Left colon (tissue), 2 donors: ENCODE measurements at regions not wholly inside any gene's neighbourhood (a gene's known extent, or its start where the extent isn't known, plus 50 kb on each side); places are given as distances from the start of the nearest gene placed in this dataset.
"Not testable (repeated sequence)": the region's sequence is repeated elsewhere in the genome, so short reads cannot be mapped to it uniquely, and the experiment has no call there.

Experiments used
- ATAC-seq: fragments of 200-7000 bp; cut with Tn5 transposase; one replicate; pipeline ENCODE4 v1.9.1; 2020; ENCODE audit warnings: mild to moderate bottlenecking, moderate library complexity
- DNase-seq, 2 donors: peaks; one replicate each; pipeline ENCODE4 v3.0.0-alpha.2; 2020
- intact Hi-C, 2 donors: fragments of 100-400 bp; cut with DNase I in 1 of 2; cut with micrococcal nuclease in 1 of 2; formaldehyde crosslinking; loops; one replicate each; pipeline versions ENCODE4 v1.11.2 to v1.14.0; 2022; cut with DNase I, micrococcal nuclease
- donor health status: DM: no; HTN: no; CAD: no.
- donor health status: DM: yes; HTN: yes; CAD: no.

DNA sequence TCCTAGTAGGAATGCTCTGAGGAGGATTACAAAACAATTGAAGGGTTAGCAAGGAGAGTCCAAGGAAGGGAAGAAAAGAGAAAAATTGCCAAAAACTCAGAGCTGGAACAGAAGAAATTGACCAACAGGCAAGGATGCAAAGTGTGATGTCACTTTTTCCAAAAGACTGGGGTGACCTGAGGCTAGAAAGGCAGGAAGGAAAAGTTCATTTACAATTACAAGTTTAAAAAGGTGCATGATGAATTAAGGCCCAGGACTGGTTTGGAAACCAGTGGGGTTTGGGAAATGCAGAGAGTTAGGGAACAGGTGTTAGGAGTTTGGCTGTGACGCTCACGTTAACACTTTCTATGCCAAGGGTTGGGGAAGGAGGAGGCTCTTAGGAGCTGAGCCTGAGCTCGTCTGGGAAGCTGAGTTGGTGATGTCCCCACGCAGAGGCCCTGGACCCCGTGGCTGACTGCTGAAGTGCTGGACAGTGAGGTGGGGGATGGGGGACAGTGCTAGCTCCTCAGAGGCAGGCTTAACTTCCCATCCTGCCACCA is 92.6 kb upstream of the PODXL start:
- ATAC-seq (no peak), DNase-seq (no peak)
- intact Hi-C loops = no loop called here

DNA sequence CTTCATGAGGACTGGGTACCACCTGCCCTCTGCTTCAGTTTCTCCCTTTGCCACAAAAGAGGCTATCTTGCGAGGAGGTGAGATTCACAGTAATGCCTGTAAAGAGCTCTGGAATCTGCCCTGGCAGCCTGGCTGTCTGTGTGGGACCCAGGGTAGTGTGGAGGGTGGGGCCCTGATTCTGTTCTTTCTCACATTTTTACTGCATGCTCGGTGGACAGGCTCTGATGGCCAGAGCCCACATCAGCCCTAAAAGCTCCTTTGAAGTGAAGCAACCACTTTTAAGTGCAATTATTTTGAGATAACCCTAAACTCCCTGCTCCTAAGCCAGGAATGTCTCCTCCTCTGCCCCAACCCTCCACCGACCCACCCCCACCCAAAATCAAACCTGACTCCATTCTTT is 92.1 kb upstream of the PODXL start:
- ATAC-seq (no peak), DNase-seq (no peak)
- intact Hi-C loops = no loop called here

DNA sequence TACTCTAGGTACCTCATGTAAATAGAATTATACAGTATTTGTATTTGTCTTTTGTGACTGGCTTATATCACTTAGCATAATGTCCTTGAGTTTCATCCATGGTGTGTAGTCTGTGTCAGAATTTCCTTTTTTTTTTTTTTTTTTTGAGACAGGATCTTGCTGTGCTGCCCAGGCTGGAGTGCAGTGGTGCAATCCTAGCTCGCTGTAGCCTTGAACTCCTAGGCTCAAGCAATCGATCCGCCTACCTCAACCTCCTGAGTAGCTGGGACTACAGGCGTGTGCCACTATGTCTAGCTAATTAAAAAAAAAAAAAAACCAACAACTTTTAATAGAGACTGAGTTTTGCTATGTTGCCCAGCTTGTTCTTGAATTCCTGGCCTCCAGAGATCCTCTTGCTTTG is 89.8 kb upstream of the PODXL start:
- no peak for ATAC-seq
- no peak for DNase-seq
- intact Hi-C loops = no loop called here

DNA sequence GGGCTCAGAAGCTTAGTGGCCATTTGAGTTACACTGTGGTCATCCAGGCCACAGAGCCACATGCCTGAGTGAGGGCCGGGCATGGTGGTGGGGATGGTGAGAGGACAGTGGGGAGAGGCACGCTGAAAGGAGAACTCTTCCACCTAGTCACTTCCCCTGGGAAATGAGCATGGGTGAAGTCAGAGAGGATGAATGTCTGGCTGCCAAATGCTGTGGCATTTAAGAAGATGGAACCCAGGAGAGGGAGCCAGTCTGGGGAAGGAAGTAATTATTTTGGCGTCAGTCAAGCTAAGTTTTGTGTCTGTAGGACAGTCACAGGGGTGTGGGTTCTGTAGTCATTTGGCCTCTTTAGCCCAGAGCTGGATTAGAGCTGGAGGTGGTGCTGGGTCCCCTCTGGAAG is 86.0 kb upstream of the PODXL start:
- ATAC-seq = no peak
- DNase-seq = no peak
- intact Hi-C loops = no loop called here

DNA sequence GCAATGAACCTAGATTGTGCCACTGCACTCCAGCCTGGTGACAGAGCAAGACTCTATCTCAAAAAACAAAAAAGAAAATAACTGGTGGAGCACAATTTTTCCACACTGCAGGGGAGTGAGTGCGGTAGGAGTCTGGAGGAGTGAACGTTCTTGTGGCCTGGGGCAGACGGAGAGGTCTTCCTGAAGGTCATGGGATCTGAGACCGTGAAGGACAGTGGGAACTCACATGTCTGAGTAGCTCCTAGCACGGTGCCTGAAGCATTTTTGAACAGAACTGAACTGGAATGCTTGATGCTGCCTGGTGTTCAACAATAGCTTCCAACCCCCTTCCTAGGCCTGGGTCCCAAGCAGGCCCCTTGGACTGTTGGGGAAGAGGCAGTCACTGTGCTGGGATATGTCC is 84.3 kb upstream of the PODXL start:
- DNase-seq (no peak), ATAC-seq (no peak)
- intact Hi-C loops = no loop called here

DNA sequence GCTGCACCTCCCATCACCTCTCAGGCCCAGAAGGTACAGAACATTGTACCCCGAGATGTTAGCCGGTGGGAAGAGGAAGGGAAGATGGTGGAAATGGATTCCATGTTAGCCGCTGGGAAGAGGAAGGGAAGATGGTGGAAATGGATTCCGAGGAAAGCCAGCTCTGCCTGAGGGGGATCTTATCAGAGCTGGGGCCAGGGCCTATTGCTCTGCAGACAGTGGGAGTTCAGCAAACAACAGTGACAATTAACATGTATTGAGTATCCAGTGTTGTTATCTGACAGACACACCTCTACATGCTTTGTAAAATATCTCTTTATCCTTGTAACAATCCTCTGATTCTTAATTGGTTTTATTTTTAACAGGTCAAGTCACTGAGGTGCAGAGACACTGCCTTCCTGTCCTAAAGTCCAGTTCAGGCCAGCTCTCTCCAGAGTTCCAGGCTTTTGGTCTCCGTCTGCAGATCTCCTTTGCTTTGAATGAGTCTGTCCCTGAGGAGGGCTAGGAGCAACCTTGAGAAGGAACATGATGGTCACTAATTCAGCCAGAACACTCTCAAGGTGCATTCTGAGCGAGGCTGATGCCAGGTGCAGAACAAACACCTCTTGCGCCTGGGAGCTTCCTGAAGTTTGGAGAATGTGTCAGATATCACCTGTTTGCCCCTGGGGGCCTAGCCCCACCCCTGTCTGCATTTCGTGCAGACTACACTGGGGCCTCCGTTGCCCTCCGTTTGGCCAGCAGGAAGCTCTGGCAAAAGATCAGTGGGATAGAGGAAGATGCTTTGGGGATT is 82.4 kb upstream of the PODXL start:
- DNase-seq (no peak), ATAC-seq (no peak)
- intact Hi-C loops = no loop called here

DNA sequence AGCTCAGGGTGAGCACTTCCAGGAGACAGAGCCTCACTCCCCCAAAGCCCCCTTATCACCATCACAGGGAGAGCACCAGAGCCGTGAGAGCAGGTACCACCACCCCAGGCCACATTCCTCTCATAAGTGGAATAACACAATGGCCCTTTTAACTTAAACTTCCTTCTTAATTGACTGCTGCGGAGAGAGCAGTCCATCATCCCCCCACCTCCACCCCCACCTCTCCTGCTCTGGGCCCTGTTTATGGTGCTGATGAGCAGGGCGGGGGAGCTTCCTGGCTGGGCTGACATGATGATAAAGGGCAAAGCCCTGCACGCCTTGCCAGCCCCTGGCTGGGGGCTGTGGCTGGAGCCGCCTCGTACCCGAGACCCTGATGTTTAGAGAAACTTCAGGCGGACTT is 81.4 kb upstream of the PODXL start:
- DNase-seq (no peak), ATAC-seq (no peak)
- intact Hi-C loops = no loop called here

DNA sequence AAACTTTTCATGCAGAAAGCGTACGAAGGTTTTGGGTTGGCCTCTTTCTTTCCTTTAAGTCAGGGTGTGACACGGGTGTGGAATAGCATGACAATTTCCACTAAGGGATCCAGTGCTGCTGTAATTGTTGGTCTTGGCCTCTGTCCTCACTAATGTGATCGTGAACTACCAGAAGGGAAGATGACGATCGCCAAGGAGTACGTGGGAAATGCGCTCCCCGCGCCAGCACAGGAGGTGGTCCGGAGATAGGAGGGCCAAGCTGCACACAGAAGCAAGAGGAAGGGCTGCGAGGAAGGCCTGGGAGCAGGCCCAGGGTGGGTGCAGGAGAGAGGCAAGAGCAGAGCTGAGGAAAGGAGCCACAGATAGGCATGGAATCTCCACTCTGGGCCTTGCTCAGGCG is 79.7 kb upstream of the PODXL start:
- intact Hi-C loops = no loop called here
- DNase-seq (no peak), ATAC-seq (no peak)

DNA sequence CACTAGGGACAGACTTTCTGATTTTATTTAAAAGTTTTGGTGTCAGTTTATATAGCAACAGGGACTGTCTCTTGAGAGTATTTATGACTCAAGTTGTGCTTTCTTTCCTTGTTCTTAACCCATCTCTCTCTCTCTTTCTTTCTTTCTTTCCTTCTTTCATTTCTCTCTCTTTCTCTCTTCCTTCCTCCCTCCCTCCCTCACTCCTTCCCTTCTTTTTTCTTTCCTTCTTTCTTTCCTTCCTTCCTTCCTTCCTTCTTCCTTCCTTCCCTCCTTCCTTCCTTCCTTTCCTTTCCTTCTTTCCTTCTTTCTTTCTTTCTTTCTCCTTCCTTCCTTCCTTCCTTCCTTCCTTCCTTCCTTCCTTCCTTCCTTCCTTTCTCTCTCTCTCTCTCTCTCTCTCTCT is 77.8 kb upstream of the PODXL start:
- intact Hi-C loops, DNase-seq, ATAC-seq: not testable (repeated sequence)

DNA sequence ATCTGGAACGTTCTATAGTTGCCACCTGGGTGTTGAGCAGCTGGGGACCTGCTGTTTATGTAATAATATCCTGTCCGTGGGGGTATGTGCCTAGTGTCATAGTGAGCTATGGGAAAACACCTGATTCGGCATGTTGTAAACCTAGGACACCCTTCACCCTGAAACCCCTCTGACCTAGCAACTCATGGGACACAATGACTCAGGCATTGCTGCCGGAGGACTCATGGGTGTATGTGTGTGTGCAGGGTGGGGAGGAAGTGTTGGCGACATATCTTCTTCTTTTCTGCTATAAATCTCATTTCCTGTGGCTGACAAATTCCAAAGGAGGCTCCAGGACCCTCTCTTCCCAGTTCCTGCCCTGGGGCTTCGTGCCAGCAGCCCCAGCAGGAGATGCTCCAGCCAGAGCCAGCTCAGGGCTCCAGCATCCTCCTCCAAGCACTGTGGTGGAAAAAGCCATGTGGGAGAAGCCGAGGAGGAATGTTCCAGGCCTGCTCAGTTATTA is 77.0 kb upstream of the PODXL start:
- ATAC-seq = no peak
- intact Hi-C loops = no loop called here
- DNase-seq = no peak

DNA sequence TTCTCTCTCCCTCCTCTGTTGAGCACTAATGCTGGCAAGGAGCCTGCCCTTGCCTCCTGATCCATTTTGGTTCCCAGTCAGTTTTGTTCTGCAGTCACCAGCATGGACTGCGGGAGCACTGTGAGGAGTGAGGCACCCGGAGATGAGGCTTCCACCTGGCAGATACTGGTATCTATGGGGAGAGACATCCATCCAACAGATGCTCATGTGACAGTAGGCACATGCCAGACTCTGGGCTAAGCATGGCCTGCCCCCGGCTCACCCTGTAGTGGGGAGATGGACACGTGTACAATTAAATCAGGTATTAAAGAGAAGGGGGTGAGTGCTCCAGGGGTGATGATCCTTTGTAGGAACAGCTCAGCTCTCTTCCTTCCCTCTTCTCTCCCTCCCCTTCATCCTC is 74.0 kb upstream of the PODXL start:
- intact Hi-C loops = no loop called here
- ATAC-seq = no peak

DNA sequence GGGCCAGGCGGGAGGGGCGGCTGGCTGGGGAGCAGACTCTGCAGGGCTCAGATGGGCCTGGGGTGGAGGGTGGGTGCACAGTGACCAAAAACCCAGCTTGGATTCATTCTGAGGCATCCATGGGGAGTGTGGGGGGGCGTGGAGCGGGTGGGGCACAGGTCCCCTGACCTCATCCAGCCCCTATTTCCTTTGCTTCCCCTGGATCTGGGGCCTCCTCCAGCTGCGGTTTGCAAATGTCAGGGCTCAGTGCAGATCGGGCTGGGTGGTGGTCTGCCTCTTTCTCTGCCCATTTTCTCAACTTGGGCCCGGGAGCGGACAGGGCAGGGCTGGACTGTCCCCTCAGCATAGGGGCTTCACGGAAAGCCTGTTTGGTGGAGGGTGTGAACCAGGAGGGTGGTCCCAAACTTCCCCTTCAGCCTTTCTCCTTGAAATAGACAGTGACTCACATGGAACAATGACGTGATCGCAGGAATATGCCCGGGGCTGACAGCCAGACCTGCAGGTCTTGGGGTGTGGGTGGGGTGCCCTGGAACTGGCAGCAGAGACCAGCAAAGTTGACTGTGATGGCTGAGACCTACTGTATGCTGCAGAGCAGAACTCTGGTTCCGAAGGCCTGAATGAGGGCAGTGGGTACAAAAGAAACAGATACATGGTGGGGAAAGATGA is 72.9 kb upstream of the PODXL start:
- DNase-seq = no peak
- intact Hi-C loops = no loop called here
- no peak for ATAC-seq

More for the DNA sequence above, 74.0 kb upstream of the PODXL start:
- no peak for DNase-seq

DNA sequence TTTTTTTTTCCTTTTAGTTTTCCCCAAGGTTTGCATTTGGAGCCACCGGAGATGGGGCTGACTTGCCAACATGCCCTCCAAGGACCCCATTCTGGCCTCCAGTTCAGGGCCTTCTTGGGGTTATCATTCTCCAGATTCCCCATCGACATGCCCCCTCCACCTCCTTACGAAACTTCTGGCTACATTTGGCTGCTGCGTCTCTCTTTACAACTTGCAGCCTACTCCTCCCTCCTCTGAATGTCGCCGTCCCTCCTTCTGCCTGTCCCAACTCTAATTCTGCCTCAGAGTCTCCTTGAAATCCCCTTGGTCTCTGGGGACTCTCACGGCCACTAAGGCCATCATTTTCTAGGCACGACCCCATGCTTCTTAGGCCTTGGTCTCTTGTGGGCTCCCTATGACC is 72.2 kb upstream of the PODXL start:
- DNase-seq (no peak), ATAC-seq (no peak)
- intact Hi-C loops = no loop called here

DNA sequence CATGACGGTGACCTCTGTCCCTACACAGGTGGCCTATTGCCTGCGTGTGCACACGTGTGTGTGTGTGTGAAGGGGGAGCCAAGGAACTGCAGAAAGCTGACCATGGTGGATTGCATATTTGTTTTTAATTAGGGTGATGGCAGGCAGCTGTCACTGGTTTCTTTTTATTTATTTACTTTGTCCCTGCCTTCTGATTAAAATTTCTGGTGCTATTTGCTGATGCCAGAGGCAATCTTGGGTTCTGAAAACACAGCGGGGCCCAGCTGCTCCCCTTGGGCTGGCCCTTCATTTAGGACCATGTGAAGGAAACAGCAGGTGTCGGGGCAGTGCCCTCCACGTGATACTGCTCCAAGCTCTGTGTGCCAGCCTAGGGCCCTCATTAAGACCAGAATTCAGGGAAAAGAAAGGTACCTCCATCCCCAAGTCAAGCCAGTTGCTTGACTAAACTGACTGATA is 71.3 kb upstream of the PODXL start:
- ATAC-seq (peak; percentile 85), DNase-seq (peak; percentile 36 to 37)
- intact Hi-C loops = no loop called here

DNA sequence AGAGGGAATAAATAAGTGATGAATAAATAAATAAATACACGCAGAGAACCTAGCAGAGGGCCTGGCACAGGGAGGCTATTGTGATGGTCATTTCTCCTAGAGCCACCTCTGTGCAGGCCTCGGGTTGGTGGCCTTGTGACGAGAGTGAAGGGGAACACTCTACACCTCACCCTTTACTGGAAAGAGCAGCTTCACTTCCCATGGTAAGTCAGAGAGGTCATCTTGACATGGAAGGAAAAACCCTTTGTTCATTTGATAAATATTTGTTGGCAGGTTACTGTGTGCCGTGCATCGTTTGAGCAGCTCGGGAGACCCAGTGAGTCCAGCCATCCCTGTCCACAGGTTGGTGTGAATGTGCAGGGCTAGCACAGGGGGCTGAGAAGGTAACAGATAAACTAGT is 70.2 kb upstream of the PODXL start:
- ATAC-seq = no peak
- intact Hi-C loops = no loop called here

DNA sequence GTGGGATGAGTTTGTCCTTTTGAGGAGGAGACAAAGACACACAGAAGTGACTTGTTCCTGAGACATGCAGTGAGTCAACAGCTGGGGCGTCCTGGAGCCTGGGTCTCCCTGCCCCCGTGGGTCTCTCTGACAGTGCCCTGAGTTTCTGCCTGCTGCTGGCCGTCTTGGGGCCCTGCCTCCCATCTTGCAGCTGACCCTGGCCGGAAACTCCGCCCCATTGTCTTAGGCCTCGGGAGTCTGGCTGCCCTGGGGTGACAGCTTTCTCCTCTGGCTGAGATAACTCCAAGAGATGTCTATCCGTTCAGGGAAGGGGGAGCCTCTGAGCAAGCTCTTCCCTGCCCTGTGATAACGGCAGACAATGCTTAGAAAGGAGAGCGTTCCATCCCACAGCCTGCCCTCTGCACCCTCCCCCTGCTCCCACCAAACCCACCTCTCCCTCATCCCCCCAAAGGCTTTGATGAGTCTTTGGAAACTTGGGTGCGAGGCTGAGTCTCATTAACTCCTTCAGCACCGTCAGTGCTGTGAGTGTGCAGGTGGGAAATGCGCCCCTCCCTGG is 69.5 kb upstream of the PODXL start:
- ATAC-seq (no peak), DNase-seq (no peak)
- intact Hi-C loops = no loop called here

More for the DNA sequence above, 70.2 kb upstream of the PODXL start:
- DNase-seq = no peak

DNA sequence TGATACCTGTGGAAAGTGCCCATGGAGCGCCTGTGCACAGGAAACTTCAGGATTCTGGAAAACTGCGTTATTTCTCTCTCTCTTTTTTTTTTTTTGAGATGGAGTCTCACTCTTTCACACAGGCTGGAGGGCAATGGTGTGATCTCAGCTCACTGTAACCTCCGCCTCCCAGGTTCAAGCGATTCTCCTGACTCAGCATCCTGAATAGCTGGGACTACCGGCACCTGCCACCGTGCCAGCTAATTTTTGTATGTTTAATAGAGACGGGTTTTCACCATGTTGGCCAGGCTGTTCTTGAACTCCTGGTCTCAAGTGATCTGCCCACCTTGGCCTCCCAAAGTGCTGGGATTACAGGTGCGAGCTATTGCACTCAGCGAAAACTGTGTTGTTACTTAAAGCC is 68.9 kb upstream of the PODXL start:
- intact Hi-C loops, ATAC-seq, DNase-seq: not testable (repeated sequence)

DNA sequence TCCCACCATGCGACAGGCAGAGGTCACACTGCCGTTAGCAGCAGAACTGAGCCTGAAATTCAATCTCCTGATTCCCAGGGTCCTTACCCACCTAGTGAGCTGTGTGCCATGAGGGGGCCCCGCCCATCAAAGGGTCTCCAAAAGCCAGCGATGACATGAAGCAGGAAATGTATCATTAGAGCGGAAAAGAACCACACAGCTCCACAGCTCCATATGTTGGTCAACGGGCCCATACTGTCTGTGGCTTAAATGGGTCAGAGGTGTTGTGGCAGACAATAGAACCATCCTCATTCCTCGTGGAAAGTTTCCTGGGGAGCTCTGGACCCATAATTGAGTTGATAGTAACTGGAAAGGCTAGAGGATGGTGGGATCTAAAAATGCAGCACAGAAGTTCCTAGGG is 68.1 kb upstream of the PODXL start:
- DNase-seq (no peak), ATAC-seq (no peak)
- intact Hi-C loops = no loop called here

DNA sequence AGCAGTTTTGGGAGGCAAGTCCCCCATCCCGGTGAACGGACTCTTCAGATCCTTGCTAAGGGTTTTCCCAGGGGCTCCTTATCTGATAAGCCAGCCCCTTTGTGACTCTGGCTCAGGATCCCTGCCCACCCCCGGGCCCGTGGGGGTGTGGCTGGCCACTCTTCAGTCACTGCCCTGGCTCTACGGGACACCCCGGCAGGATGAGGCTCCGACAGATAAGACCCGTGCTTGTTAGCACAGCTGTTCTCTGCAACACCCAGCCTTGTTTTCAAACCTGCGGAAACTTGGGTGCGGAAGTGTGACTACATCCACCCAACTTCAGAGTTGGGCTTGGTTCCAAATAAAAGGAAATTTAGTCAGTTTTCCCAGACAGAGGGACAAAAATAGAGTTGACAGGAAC is 66.7 kb upstream of the PODXL start:
- ATAC-seq = peak; percentile 72
- DNase-seq = peak; percentile 32 to 46
- intact Hi-C loops = no loop called here

DNA sequence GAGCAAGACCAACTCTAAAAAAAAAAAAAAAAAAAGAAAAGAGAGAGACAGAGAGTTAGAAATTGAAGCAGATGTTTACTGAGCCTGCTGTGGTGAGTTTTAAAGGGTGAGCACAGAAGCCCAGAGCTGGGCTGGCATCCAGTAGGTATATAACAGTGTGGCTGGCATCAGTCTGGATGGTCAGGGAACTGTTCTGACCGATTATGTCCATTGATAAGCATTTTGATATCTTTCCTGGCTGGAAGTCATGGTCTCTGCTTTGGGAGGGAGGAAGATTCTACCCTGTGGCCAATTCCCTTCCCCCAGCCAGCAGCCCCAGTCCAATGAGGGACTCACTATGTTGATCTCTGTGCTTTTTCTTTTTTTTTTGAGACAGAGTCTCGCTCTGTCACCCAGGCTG is 65.2 kb upstream of the PODXL start:
- ATAC-seq = no peak
- DNase-seq = no peak
- intact Hi-C loops = no loop called here
